ENCODE measurements at regions not wholly inside any gene's neighbourhood (a gene's known extent, or its start where the extent isn't known, plus 50 kb on each side); places are given as distances from the start of the nearest gene placed in this dataset.

DNA sequence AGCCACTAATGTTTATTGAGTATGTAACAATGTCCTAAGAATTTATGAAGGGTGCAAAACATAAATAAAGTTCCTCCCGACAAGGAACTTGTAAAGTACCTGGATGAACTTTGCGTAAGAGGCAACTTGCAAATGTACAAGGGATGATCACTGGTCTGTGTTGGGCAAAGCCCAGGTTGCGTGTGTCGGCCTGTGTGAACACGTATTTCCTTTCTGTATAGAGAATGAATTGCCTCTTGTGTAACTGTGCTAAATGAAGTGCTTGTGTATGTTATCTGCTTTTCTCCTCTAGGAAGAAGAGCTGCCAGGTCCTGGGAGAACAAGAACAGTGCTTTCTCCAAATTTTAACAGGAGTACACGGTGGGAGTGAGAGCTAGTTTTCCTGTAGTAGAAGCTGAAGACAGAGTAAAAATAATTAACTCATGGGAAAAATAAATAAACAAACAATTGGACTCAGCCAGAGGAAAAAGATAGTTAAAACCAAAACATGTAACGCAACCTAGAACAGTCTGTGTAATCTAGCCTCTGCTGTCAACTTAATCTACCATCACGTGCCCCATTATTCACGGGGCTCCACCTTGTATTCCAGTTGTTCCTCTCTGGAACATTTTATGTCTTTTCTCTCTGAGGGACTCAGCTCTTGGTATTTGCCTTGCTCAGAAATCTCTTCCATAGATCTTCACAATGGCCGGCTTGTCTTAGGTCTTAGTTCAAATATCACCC lies 83.7 kb upstream of the RASGRP1 start:
- Mint-ChIP-seq H3K36me3 (ENCODE audit: low read depth) (no peaks in the 10 kb centered on the region), H3K9me3 (peaks cover 6% of the 10 kb centered on the region), H3K27ac (no peak overlapping the region), H3K4me3 (no peak overlapping the region), H3K27me3 (ENCODE audit: low read depth) (peaks cover 4% of the 10 kb centered on the region), H3K4me1 (peaks cover 10% of the 10 kb centered on the region)
- TF ChIP-seq, protein P1, sequence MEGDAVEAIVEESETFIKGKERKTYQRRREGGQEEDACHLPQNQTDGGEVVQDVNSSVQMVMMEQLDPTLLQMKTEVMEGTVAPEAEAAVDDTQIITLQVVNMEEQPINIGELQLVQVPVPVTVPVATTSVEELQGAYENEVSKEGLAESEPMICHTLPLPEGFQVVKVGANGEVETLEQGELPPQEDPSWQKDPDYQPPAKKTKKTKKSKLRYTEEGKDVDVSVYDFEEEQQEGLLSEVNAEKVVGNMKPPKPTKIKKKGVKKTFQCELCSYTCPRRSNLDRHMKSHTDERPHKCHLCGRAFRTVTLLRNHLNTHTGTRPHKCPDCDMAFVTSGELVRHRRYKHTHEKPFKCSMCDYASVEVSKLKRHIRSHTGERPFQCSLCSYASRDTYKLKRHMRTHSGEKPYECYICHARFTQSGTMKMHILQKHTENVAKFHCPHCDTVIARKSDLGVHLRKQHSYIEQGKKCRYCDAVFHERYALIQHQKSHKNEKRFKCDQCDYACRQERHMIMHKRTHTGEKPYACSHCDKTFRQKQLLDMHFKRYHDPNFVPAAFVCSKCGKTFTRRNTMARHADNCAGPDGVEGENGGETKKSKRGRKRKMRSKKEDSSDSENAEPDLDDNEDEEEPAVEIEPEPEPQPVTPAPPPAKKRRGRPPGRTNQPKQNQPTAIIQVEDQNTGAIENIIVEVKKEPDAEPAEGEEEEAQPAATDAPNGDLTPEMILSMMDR (IDR thresholded peaks at IDR 0.05; ENCODE audit: unreplicated experiment in 3 of 3) = no peak

DNA sequence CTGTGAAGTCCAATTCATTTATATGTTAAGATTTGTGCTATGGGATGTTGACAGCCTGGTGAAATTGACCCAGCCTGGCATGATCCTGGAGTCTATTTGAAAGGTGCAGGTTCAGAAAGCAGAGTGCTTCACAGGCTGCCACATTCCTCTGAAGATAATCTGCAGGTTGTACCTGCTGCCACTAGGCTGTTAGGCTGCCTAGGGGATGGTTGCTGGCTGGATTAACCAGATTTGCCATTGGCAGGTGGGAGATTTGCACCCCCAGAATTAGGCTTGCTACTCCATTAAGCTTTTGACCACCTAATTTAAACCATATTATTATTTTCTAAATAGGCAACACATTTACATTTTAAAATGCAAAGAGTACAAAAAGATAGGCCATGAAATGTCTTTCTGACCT lies 85.8 kb upstream of the RASGRP1 start:
- no peak overlapping the region for H3K4me3 Mint-ChIP-seq
- H3K36me3 Mint-ChIP-seq (ENCODE audit: low read depth) = no peaks in the 10 kb centered on the region
- H3K27ac Mint-ChIP-seq = no peak overlapping the region
- TF ChIP-seq, protein P1 (IDR thresholded peaks at IDR 0.05; ENCODE audit: unreplicated experiment in 3 of 3) = no peak
- no peaks in the 10 kb centered on the region for H3K9me3 Mint-ChIP-seq
- peaks cover 10% of the 10 kb centered on the region for H3K4me1 Mint-ChIP-seq
- H3K27me3 Mint-ChIP-seq (ENCODE audit: low read depth) = peaks cover 4% of the 10 kb centered on the region

DNA sequence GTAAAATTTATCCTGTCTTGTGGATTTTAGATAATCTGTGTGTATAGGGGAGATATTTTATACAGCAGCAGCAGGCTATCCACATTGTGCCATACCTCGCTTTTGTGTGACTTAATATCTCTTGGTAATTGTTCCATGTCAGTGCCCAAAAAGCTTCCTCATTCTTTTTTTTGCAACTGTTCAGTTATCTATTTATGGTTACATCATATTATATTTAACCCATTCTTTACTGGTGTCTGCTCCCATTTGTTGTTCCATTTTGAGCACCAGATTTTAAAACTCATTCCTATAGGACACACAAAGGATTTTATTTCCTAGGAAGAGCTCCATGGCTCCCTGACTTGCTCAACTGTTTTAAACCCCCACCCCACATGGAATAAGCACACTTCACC lies 86.3 kb upstream of the RASGRP1 start:
- Mint-ChIP-seq H3K4me1 (peaks cover 10% of the 10 kb centered on the region), H3K27me3 (ENCODE audit: low read depth) (peaks cover 4% of the 10 kb centered on the region), H3K27ac (no peak overlapping the region), H3K36me3 (ENCODE audit: low read depth) (no peaks in the 10 kb centered on the region), H3K4me3 (no peak overlapping the region), H3K9me3 (no peaks in the 10 kb centered on the region)
- TF ChIP-seq, protein P1 (IDR thresholded peaks at IDR 0.05; ENCODE audit: unreplicated experiment in 3 of 3) = no peak

DNA sequence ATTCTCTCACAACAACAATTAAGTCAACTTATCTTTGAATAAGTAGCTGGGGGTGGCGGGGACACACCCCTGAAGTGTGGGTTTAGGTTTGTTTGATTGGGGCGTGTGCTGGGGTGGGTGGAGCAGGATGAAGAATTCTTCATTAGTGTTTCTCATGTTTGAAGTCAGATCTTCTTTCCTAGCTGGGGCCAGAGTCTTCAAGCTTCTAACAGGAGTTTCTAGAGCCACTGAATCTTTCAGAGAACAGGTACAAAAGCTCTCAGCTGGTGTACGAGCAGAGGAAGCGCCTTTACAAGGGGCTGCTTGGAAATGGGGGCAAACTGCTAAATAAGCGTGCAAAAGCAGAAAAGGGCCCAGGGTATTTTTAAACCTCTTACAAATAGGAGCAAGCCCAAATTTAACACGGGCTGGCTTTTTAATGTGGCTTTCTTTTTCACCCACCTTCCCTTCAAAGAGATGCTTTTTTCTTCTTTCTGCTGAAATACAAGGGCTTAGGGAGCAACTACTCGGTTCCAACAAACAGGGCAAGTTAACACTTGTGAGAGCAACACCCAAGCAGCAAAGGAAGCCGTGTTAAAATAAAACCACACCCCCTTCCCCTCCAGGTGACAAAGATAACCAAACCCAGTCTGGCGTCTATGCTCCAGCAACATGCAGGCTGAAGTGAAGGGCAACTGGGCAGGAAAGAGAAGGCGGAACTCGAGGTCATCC lies 86.9 kb upstream of the RASGRP1 start:
- no peak overlapping the region for H3K27ac Mint-ChIP-seq
- TF ChIP-seq, protein P1 (IDR thresholded peaks at IDR 0.05; ENCODE audit: unreplicated experiment in 3 of 3) = no peak
- H3K9me3 Mint-ChIP-seq = no peaks in the 10 kb centered on the region
- no peak overlapping the region for H3K4me3 Mint-ChIP-seq
- H3K36me3 Mint-ChIP-seq (ENCODE audit: low read depth) = no peaks in the 10 kb centered on the region
- peaks cover 4% of the 10 kb centered on the region for H3K27me3 Mint-ChIP-seq (ENCODE audit: low read depth)
- H3K4me1 Mint-ChIP-seq = peaks cover 10% of the 10 kb centered on the region

DNA sequence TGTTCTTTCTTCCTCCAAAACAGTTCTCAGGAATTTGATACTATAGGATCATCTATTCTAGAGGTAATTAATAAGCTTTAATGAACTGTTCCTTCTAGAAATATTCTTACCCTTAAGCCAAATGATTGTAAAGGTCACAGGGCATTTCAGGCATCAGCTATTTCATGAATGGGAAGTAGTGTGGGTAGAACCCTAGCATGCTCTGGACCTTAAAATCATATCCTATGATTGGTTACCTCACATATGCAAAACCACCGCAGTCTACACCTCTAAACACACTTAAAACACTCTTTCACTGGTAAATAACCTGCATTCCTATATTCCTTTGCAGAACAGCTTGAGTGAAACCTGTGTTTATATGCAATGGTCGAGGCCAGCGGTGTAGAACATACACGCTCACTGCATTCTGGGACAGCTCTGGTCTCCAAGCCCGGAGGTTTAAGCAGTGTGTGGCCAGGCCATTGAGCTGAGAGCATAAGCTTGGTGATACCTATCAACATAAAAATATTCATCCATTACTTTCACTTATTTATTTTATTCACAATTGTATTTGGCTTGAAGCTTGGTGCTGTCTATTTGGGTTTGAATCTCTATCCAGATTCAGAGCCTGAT lies 87.7 kb upstream of the RASGRP1 start:
- Mint-ChIP-seq H3K36me3 (ENCODE audit: low read depth) (no peaks in the 10 kb centered on the region), H3K4me3 (no peak overlapping the region), H3K4me1 (peaks cover 10% of the 10 kb centered on the region), H3K27me3 (ENCODE audit: low read depth) (peaks cover 4% of the 10 kb centered on the region), H3K27ac (no peak overlapping the region), H3K9me3 (no peaks in the 10 kb centered on the region)
- TF ChIP-seq, protein P1 (IDR thresholded peaks at IDR 0.05; ENCODE audit: unreplicated experiment in 3 of 3) = no peak
